ENCODE measurements at regions not wholly inside any gene's neighbourhood (a gene's known extent, or its start where the extent isn't known, plus 50 kb on each side); places are given as distances from the start of the nearest gene placed in this dataset.

- ChIA-PET POLR2A (ENCODE audit: unreplicated experiment) (no interaction called here), CTCF (no interaction called here)
- no CpG with 5 or more reads among the region's 4 CpGs for WGBS, 2 experiments (ENCODE audit: extremely low coverage in 2 of 2, insufficient read length in 1 of 2)
- Histone ChIP-seq H2BK15ac (ENCODE audit: low read depth, low read length) (no peak overlapping the region), H3K79me1 (ENCODE audit: low read depth in 1 of 2, low read length in 2 of 2) (no peaks in the 10 kb centered on the region), H3K36me3 (ENCODE audit: control insufficient read depth, insufficient read depth, low read length) (no peaks in the 10 kb centered on the region), H3K23ac (ENCODE audit: low read depth, low read length) (no peak overlapping the region), H2AK9ac (replicated peaks; ENCODE audit: low read depth, low read length, poor library complexity) (no peak overlapping the region), H3K9ac (ENCODE audit: low read depth, low read length) (no peak overlapping the region), H3K9me1 (ENCODE audit: insufficient read depth, low read length) (no peaks in the 10 kb centered on the region), H4K5ac (ENCODE audit: low read depth, low read length) (no peak overlapping the region), H3K14ac (replicated peaks; ENCODE audit: low read depth, low read length) (no peak overlapping the region), H3K4ac (ENCODE audit: low read depth, low read length) (no peak overlapping the region), H3K27me3 (ENCODE audit: control insufficient read depth, insufficient read depth, low read length) (no peaks in the 10 kb centered on the region), H3K18ac (ENCODE audit: low read depth, low read length) (no peak overlapping the region), H2AK5ac (ENCODE audit: low read depth, low read length) (no peak overlapping the region), H4K91ac (ENCODE audit: insufficient read depth, low read depth, low read length) (no peak overlapping the region), H3K4me3 (ENCODE audit: insufficient read depth, low read depth, low read length) (no peak overlapping the region), H3K56ac (ENCODE audit: extremely low read depth, insufficient read depth, low read length) (no peak overlapping the region), H3K27ac (ENCODE audit: insufficient read depth, low read length) (no peak overlapping the region), H4K8ac (ENCODE audit: low read depth in 2 of 2, low read length in 2 of 2) (no peak overlapping the region), H3K9me3 (ENCODE audit: control insufficient read depth, insufficient read depth, low read length) (no peaks in the 10 kb centered on the region), H3K4me2 (ENCODE audit: low read depth, low read length) (no peak overlapping the region), H2BK20ac (ENCODE audit: low read depth, low read length) (no peak overlapping the region), H2AFZ (replicated peaks; ENCODE audit: low read length, poor library complexity) (no peak overlapping the region), H2BK5ac (ENCODE audit: low read depth, low read length, poor library complexity, severe bottlenecking) (no peak overlapping the region), H3K4me1 (ENCODE audit: control insufficient read depth, insufficient read depth, low read length) (no peaks in the 10 kb centered on the region), H2BK120ac (ENCODE audit: low read depth, low read length) (no peak overlapping the region), H4K20me1 (ENCODE audit: insufficient read depth, low read length) (no peaks in the 10 kb centered on the region)
- DNase-seq = no peak
- no TSS peak for BruUV-seq (replicated peaks)
- intact Hi-C loops (cut with micrococcal nuclease) (no loop called here), dilution Hi-C loops (cut with HindIII; ENCODE audit: low sequenced_read_pairs, unreplicated experiment) (no loop called here), in situ Hi-C loops (cut with MboI; ENCODE audit: low sequenced_read_pairs) (no loop called here)
- TF ChIP-seq POLR2A (IDR thresholded peaks at IDR 0.05; ENCODE audit: low read depth, low read length) (no peak), SMC3 (IDR thresholded peaks at IDR 0.05; ENCODE audit: low read depth, low read length) (no peak), MAFK (IDR thresholded peaks at IDR 0.05; ENCODE audit: low read depth, low read length) (no peak), CHD1 (IDR thresholded peaks at IDR 0.05; ENCODE audit: low read depth, low read length) (no peak), RCOR1 (IDR thresholded peaks at IDR 0.05; ENCODE audit: insufficient replicate concordance, low read length) (no peak), USF2 (IDR thresholded peaks at IDR 0.05; ENCODE audit: low read depth, low read length) (no peak), RFX5 (IDR thresholded peaks at IDR 0.05; ENCODE audit: low read depth, low read length) (no peak), BHLHE40 (IDR thresholded peaks at IDR 0.05; ENCODE audit: low read depth, low read length) (no peak), CEBPB (IDR thresholded peaks at IDR 0.05; ENCODE audit: low read depth, low read length) (no peak), CTCF (conservative IDR thresholded peaks at IDR 0.05; ENCODE audit: low read depth, low read length) (no peak), NFE2L2 (IDR thresholded peaks at IDR 0.05; ENCODE audit: low read depth, low read length) (no peak), MXI1 (IDR thresholded peaks at IDR 0.05; ENCODE audit: borderline replicate concordance, low read depth, low read length) (no peak), MAZ (IDR thresholded peaks at IDR 0.05; ENCODE audit: borderline replicate concordance, low read depth, low read length) (no peak)
- ATAC-seq (ENCODE audit: low read depth) = no peak
Observed at GRCh38 chr4:11598591-11598990, 169.9 kb upstream of the HS3ST1 start.
